Activated T-helper 9 cell treated with anti-CD3 and anti-CD28 coated beads, Interleukin-2, amount 50 U/mL, for 16 hours (primary cell): ENCODE measurements at regions not wholly inside any gene's neighbourhood (a gene's known extent, or its start where the extent isn't known, plus 50 kb on each side); places are given as distances from the start of the nearest gene placed in this dataset.

Source experiments
- DNase-seq: peaks from one replicate; pipeline ENCODE4 v3.0.0-alpha.2; 2020; ENCODE audit warnings: low read depth

DNA sequence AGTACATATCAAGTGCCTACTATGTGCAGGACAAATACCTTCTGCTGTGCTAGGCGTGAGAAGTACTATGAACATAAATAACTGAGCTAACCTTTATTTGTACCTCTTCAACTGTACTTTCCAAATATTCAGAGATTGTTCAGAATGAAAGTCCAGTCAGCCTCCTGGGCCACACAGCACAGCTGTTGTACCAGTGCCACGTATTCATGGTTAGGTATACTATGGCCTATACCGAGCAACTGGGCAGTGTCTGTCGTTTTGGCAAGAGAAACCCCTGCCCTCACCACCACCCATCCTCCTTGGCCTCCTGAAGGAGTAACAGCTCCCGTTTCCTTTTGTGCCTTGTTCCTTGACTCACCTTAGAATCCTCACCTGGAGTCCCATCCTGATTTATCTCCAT, 53.0 kb downstream of the RASSF10 start:
- DNase-seq, result no peak

DNA sequence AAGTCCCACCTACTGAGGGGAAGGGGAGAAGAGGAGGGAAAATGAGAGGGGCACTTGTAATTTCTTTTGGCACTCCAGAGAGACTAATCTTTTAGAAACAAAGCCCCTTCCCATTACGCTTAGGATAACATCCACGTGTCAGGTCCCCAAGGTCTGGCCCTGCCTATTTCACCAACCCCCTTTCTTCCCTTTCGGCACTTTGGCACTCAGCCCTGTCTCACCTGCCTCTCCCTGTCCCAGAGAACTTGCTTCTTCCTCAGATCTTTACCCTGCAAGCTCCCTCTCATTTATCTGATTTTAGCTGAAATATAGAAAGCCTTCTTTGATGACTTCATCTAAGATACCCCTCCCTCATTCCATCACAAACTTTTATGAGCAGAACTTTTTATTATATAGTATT, 55.5 kb downstream of the RASSF10 start:
- DNase-seq, result no peak

DNA sequence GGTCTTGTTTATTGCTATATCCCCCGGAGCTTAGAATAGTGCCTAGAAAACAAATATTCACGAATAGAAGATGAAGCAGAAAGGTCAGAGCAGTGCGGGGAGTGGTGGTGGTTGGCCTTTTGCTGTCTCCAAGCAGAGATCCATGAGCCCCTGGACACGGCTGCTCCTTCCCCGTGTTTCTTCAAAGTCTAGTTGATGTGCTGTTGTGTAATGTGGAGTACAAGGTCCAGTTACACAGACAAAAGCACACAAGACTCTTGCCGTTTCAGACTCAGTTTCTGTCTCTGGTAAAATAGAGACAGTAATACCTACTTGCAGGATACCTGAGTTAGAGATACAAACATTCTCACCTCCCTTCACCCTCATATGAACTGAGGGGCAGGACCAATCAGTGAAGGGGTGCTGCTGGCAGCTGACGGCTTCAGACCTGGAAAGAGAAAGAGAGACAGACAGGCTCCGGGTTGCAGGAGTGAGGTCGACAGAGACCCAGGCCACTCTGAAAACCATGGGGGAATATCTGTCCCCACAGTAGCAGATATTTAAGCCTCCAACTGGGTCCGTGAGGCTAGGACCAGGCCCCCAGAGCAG, 56.2 kb downstream of the RASSF10 start:
- no peak for DNase-seq

DNA sequence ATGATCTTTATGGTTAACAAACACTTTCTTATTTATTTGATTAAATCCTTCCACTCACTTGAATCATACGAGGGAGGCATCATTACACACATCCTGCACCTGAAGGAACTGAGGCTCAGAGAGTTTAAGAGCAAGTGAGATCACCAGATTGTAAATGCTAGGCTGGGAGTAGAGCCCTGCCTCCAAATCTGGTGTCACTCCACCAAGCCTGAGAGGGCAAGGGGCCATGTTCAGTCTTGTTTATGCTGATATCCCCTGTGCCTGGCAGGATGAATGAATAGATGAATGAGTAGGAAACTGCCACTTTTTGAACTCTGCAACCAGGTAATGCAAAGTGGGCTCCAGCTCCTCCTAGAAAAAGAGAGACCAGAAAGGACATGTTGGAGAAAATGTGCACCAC, 59.1 kb downstream of the RASSF10 start:
- no peak for DNase-seq

DNA sequence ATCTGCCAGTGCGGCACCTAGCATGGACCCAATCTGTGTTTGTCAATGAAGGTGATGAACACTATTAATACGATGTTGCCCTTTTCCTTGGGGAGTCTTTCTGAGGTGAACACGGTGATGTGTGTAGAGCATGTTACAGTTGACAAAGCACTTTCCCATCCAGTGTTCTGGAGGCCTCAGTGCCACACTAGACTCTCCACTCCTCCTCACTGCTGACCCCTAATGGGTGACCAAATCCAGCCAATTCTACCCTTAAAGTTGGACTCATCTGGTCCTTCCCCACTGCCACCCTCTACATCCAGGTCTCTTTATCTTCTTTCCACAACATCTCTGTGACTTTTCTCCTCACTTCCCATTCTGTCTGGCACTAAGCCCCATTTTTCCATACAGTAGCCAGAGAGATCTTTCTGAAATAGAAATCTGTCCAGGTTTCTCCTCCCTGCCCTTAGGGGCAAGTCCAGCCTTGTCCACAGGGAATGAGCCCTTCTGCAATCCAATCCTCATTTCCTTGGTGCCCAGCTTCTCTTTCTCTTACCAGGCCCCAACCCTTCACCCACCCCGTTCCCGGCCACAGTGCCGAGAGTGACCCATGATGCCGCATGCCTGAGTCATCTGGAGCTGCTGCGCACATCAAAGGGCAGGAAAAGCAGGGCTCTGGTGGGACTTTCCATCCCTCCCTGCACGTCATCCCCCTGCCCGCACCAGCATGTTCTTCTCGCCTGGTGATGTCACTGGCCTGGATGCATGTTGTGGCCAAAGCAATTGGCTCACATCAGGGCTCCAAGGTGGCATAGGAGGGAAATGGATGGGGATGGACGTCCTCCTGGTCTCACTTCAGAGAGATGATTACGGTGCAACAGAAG, 64.2 kb downstream of the RASSF10 start:
- DNase-seq, result no peak

DNA sequence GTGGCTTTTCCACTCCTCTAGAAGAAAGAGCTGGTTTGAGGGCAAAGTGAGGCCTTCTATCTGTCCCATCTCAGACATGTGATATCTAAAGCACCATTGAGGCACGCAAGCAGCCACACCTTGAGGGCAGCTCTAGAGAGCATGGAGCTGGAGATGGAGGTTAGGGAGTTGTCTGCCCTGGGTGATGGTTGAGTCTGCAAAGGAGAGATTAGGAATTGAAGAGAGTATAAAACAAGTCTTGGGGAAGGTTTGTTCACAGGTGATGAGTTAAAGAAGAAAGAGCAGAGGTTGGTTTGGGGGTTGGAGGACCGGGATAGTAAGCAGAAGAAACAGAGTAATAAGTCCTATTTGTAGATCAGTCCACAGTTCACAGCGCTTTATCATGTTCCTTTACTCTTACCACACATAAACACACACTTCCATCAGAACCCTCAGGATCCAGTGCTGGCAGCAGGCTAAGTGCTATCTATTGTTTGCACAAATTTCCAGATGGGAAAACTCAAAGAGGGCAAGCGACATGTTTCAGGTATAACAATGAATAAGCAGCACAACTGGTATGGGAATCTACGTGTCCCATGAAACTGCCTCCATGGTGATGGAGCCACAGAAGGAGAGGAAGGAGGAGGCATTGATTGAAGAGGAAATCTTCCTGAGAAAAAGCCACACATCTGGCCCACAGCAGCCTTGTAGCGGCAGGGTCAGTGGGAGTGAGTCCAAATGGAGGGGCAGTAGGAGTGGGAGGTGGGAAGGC, 65.8 kb downstream of the RASSF10 start:
- DNase-seq, result no peak

DNA sequence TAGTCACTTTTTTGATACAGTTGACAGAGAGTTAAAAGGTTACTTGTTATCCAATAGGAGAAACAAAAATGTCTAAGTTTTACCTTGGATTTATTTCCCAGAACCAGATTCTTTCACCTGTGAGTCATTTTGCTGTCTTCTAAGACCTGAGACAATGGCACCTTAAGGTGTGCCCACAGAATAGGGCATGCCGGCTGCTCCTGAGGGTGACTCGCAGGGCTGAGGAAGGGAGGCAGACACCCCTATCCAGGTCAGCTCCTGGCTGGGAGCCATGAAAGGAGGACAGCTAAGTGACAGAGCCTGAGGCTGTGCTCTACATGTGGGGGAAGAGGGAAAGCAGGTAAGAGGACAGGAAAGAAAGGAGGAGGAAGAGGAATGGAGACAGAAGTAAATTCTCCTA, 67.8 kb downstream of the RASSF10 start:
- no peak for DNase-seq

DNA sequence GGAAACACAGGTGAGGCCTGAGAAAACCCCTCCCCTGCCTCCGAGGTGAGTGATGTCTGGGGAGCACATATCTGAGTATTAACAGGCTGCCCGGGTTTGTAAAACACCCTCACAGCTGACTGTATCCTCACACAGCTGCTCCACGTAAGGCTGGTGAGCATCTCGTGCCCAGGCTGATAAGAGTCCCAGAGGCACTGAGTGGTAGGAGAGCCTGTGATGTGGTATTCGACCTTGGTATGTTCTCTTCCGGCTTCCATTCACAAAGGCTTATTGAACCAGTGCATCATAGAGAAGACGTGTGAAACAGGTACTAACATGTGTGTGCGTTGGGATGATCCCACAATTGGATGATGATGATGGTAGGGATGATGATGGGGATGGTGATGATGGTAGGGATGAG, 71.7 kb downstream of the RASSF10 start:
- DNase-seq, result no peak

DNA sequence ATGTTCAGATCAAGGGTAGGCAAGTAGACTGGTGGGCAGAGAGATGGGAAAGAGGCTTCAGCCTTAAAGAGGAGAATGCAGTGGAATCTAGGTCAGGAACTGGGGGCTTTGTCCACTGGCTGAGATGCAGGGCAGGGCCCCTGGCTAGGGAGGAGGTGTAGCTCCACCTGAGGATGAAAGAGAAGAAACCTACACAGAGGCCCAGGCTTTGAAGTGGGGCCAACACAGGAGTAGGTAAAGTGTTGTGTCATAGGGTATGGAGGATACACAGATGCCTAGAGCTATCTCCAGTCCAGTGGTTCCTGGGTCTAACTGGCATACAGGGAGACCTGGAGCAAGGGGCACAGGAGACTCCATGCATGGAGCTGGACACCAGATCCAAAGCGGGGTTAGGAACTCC, 73.5 kb downstream of the RASSF10 start:
- DNase-seq, result no peak

DNA sequence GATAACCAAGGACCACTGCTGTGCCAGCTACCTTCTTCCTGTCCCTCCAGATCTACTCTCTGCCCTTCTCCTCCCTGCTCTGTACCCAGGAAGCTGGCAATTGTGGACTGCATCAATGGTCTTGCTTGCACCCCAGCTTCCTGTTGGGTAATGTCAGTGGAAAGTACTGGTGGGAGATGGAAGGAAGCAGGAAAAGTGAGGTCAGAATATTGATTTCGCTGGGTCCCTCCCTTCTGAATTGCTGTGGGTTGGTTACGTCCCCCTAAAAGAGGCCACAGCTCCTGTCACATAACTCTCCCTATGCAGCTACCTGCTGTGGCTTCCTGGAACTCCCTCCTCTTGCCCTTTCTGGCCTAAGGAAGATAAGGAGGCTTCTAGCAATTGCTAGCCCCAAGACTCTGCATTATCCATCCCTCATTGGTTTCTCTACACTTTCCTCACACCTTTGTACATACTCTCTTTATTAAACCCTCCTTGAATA, 81.2 kb downstream of the RASSF10 start:
- DNase-seq, result no peak

DNA sequence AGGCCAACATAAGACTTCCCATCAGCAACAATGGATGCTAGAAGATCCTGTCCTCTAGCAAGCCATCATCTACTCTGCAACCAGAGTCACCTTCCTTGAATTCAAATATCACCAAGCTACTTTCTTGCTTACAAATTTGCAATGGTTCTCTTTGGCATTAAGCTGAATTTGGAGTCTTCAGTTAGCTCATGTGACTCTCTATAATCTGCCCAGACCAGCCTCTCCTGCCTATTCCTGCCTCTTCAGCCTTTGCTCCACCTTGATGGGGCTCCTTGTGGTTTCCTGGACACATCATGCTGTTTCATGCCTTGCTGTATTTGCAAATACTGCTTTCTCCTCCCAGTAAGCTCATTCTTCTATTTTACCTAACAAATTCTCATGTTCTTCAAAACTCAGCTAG, 82.3 kb downstream of the RASSF10 start:
- no peak for DNase-seq

DNA sequence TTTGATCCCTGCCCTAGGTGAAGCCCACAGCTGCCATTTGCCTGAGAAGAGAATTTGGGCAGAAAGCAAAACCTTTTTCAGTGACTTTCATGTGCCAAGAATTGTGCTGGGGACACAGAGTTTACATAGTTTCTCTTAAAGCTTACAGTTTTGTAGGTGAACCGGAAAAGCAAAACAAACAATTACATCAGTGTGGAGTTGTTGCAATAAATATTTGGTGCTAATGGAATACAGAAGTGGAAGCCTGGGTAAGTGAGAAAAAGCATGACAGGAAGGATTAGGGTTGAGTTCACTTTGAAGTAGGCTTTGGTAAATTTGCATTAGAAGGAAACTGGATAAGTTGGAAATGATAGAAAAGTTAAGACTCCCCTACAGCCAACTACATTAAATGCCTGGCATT, 82.7 kb downstream of the RASSF10 start:
- DNase-seq, result no peak

DNA sequence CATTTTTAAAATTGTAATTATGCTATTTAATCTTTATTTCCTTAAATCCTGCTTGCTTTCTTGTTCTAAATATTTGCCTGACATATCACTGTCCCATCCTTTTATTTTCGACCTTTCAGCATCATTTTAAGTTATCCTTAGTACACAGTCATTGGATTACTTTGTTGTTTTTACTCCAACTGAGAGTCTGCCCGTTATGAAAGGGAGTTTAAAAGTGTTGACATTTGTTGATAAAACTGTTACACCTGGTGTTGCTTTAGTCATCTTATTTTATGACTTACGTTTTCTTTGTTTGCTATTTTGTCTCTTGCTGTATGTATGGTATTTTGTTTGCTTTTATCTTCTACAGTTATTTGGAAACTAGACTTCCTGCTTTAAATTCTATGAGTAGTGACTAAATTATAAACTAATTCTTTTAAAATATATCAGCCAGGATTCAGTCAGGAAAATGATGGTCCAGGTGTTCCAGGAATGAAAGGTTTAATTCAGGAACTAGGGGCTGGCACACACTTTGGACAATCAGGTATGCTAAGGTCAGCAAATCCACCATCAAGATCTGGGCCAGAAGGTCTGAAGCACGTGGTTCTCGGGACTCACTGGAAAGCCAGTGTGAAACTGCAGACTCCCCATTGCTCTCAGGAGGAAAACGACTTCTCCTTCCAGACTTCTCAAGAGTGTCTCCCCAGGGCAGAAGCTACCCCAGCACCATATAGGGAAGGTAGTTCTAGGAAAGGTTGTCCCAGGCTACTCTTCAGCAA, 86.0 kb downstream of the RASSF10 start:
- DNase-seq, result no peak

DNA sequence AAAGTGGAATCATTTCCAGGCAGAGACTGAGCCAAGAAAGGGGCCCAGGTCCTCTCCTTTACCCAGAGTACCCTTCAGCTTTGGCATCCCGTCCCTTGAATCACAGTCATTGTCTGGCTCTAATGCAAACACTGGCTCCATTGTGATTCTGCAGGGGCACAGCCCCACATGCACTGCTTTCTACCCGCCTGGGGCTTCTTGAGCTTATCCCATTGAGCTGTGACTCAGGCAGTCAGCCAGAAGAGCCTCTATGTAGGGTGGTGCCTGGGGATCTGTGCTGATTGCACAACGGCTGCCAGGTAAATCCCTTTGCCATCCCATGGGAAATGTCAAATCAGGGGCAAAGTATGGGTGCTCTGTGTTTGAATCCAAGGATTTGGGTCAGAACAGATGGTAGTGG, 88.9 kb downstream of the RASSF10 start:
- no peak for DNase-seq

DNA sequence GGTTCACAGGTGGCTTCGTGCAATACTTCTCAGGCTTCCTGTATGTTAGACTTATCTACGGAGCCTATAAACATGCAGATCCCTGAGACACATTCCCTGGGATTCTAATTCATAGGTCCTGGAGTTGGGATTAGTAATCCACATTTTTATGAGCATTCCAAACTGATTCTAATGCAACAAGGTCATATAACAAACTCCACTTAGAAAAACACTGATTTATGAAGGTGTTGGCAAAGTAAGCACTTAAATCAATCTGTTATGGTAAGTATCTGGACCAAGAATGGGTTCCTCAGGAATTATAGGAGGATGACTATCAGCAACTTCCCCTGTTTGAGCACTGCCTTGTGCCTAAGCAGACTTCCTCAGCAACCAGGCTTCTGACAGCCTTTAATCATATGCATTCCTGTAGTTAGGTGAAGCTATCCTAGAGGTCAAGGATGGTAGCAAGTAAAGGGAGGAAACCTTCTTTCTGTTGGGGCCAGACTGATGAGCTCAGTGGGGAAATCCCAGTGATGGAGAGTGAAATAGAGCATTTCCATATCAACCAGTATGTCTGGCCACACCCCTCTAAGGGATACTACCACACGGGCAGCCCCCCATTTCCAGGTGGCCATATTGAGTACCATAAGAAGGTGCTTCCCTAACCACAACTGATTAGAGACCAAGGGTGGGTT, 89.6 kb downstream of the RASSF10 start:
- no peak for DNase-seq

DNA sequence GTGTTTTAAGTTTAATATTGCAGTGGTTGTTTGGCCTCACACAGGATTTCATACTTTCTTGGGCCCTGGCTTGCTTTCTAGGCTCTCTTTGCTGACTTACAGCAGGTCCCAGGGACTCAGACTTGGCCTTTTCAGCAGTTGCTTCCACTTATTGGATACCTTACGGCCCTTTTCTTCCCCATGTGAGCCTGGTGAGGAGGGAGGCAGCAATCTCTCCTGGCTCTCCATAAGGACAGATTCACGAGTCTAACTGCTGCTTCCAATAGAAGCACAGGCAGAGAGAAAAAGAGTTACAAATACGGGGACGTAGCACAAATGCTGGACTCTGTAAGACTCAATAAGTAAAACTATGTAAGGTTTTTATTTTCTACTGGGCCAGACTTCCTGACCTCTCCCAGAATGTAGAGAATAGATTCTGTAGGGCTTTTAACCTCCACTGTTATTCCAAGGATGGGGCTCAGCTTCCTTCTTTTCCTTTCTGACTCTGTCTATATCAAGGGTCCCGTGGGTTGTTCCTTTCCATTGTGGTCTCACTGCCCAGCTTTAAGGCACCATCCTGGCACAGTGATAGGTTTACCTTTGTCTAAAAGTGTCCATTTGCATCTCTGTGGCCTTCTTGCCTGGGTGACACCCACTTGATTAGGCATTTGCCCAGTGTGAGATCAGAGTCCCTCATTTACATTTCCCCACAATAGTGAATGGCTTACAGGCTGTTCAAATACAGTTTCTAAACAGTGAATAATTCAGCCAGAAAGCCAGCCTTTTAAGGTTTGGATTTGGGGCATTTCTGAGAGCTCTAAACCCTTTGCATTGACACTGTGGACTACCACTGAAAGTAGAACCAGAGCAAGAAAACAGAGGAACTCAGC, 92.8 kb downstream of the RASSF10 start:
- no peak for DNase-seq

DNA sequence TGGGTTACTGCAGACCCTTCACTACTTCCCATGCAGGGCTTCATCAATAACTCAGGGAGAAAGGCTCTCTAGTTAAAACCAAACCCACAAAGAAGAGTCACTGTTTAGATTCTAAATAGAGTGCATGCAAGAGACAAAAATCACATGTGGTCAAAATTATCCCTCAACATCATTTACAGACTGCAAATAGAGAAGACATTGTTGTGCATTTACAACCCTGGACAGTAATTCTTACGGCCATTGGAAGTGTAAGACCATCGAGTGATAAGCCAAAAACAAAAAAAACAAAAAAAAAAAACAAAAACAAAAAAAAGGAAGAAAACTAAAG, 93.4 kb downstream of the RASSF10 start:
- DNase-seq, result no peak

DNA sequence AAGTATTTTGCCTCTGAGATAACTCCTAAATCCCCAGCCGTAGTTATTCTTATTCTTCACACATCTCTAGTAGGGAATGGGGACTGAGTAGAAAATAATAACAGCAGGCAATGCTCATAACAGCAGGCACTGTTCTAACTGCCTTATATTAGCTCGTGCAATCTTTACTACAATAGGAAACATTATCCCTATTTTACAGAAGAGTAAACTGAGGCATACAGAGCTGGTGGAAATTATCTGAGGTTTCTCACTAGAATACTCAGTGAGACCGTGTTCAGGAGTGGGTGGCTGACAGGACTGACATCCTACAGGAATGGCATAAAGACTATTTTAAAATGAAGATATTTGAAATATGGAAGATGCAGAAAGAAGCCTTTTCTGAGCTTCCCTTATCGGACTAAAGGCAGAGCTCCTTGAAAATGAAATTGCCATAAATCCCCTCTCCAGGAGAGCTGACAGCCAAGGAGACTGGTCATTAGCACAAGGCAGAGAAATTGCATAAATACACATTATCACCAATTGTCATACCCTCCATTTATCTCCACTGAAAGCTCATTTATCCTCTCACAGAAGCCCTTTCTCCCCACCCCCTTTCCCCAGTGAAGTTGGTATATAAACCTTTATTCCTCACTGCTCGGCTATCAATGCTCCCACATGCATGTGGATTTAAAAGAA, 93.9 kb downstream of the RASSF10 start:
- DNase-seq, result no peak

DNA sequence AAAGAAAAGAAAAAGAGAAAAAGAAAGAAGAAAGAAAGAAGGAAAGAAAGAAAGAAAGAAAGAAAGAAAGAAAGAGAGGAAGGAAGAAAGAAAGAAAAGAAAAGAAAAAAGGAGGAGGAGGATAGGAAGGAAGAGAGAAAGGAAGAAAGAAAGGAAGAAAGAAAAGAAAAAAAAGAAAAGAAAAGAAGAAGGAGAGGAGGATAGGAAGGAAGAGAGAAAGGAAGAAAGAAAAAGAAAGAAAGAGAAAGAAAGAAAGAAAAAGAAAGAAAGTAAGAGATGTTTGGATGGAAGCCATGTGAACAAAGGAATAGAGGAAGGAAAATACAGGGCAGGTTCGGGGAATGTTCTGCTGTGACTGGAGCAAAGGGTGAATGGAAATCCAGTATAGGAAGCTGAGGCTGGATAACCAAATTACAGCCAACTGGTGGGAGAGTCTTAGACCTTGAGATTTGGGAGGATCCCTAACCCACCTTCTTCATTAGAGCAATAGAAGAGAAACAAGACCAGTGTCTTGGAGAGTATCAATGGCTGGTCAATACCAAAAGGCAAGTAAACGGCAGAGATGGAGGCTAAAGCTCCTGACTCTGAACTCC, 94.9 kb downstream of the RASSF10 start:
- DNase-seq, result no peak
